CD14-positive monocyte (primary cell): ENCODE measurements at regions not wholly inside any gene's neighbourhood (a gene's known extent, or its start where the extent isn't known, plus 50 kb on each side); places are given as distances from the start of the nearest gene placed in this dataset.

ENCODE experiments used
- DNase-seq, 3 donors: peaks; one replicate each; pipeline ENCODE4 v3.0.0-alpha.2; 2011 to 2022
- H2AFZ ChIP-seq: 2 replicates; pipeline ENCODE4 v1.6.0; 2012; ENCODE audit warnings: mild to moderate bottlenecking, low read depth, low read length, inconsistent platforms; ENCODE audit not compliant: insufficient read depth, poor library complexity, severe bottlenecking
- H3K27ac ChIP-seq, 2 donors: 1 replicate in 1 of 2; 2 replicates in 1 of 2; pipeline ENCODE4 v1.5.1; 2012 to 2013; ENCODE audit warnings: low read length in 2 of 2, control low read depth in 1 of 2, inconsistent platforms in 1 of 2, low read depth in 1 of 2, mild to moderate bottlenecking in 1 of 2
- H3K27me3 ChIP-seq, 2 donors: one replicate each; pipeline versions ENCODE4 v1.6.0 to v1.6.1; 2011 to 2013; ENCODE audit warnings: low read length in 2 of 2; ENCODE audit not compliant: control insufficient read depth in 2 of 2, insufficient read depth in 2 of 2
- H3K36me3 ChIP-seq, 2 donors: replicated peaks in 1 of 2; 1 replicate in 1 of 2; 2 replicates in 1 of 2; pipeline versions ENCODE4 v1.5.1 to v1.6.1; 2012 to 2013; ENCODE audit warnings: low read length in 2 of 2, control low read depth in 1 of 2, inconsistent platforms in 1 of 2, mild to moderate bottlenecking in 1 of 2; ENCODE audit not compliant: insufficient read depth in 2 of 2, control insufficient read depth in 1 of 2
- H3K4me1 ChIP-seq, 2 donors: 1 replicate in 1 of 2; 2 replicates in 1 of 2; pipeline versions ENCODE4 v1.5.1 to v1.6.1; 2012 to 2013; ENCODE audit warnings: low read length in 2 of 2, control low read depth in 1 of 2, inconsistent platforms in 1 of 2, mild to moderate bottlenecking in 1 of 2, moderate library complexity in 1 of 2; ENCODE audit not compliant: insufficient read depth in 2 of 2, control insufficient read depth in 1 of 2
- H3K4me2 ChIP-seq: replicated peaks from 2 replicates; pipeline ENCODE3; 2012; ENCODE audit warnings: low read length, moderate library complexity, mild to moderate bottlenecking; ENCODE audit not compliant: poor library complexity, severe bottlenecking; ENCODE audit errors: extremely low read depth
- H3K4me3 ChIP-seq, 3 experiments: fragments of 200-600 bp in 1 of 3; sonication (generic) in 1 of 3; replicated peaks in 1 of 3; 1 replicate in 2 of 3; 2 replicates in 1 of 3; pipeline ENCODE4 v1.5.1; 2011 to 2013; ENCODE audit warnings: low read length in 3 of 3, mild to moderate bottlenecking in 3 of 3, control low read depth in 2 of 3, low read depth in 2 of 3, inconsistent platforms in 1 of 3, moderate library complexity in 1 of 3
- H3K79me2 ChIP-seq: 2 replicates; pipeline ENCODE4 v1.6.0; 2012; ENCODE audit warnings: mild to moderate bottlenecking, control low read depth, inconsistent platforms, low read length, moderate library complexity; ENCODE audit not compliant: insufficient read depth
- H3K9ac ChIP-seq: 2 replicates; pipeline ENCODE4 v1.6.0; 2017; ENCODE audit warnings: low read length, mild to moderate bottlenecking; ENCODE audit not compliant: insufficient read depth, poor library complexity, severe bottlenecking
- H3K9me3 ChIP-seq, 2 donors: replicated peaks in 1 of 2; 1 replicate in 1 of 2; 2 replicates in 1 of 2; pipeline versions ENCODE4 v1.5.1 to v1.6.1; 2012 to 2013; ENCODE audit warnings: low read length in 2 of 2, control low read depth in 1 of 2; ENCODE audit not compliant: control insufficient read depth in 1 of 2, insufficient read depth in 1 of 2
- H4K20me1 ChIP-seq: 2 replicates; pipeline ENCODE4 v1.6.0; 2012; ENCODE audit warnings: mild to moderate bottlenecking, low read length, control low read depth, moderate library complexity; ENCODE audit not compliant: insufficient read depth
- H3K27ac Mint-ChIP-seq, 7 donors: one replicate each; pipeline ENCODE4 v1.8.0; 2020; ENCODE audit warnings: mild to moderate bottlenecking in 7 of 7, mixed read lengths in 7 of 7, moderate library complexity in 6 of 7, inconsistent platforms in 2 of 7
- H3K27me3 Mint-ChIP-seq, 3 donors: one replicate each; pipeline ENCODE4 v1.8.0; 2021 to 2022; ENCODE audit warnings: low read depth in 3 of 3, mild to moderate bottlenecking in 3 of 3, mixed read lengths in 3 of 3, moderate library complexity in 3 of 3, inconsistent platforms in 1 of 3
- H3K36me3 Mint-ChIP-seq, 2 donors: one replicate each; pipeline ENCODE4 v1.8.0; 2020; ENCODE audit warnings: mixed read lengths in 2 of 2, inconsistent platforms in 1 of 2, mild to moderate bottlenecking in 1 of 2
- H3K4me1 Mint-ChIP-seq: one replicate; pipeline ENCODE4 v1.8.0; 2020; ENCODE audit warnings: mild to moderate bottlenecking, mixed read lengths
- H3K4me3 Mint-ChIP-seq, 2 donors: one replicate each; pipeline ENCODE4 v1.8.0; 2020; ENCODE audit warnings: mild to moderate bottlenecking in 2 of 2, mixed read lengths in 2 of 2, moderate library complexity in 1 of 2
- H3K9me3 Mint-ChIP-seq, 7 donors: one replicate each; pipeline ENCODE4 v1.8.0; 2020 to 2022; ENCODE audit warnings: mixed read lengths in 7 of 7, mild to moderate bottlenecking in 6 of 7, moderate library complexity in 6 of 7, inconsistent platforms in 2 of 7
- CTCF ChIP-seq: fragments of 200-600 bp; IDR thresholded peaks from one replicate; pipeline ENCODE4 v1.8.0; 2022; ENCODE audit warnings: antibody characterized with exemption, mild to moderate bottlenecking
- WGBS: methylation state at CpG from one replicate; pipeline ENCODE4 v1.1.5; 2013; ENCODE audit warnings: missing lambda C conversion rate; ENCODE audit not compliant: insufficient coverage; 5-methylcytosine and 5-hydroxymethylcytosine counted together
- intact Hi-C, 2 donors: fragments of 100-400 bp; cut with micrococcal nuclease; formaldehyde crosslinking; loops; one replicate each; pipeline versions ENCODE4 v1.15.0 to v1.15.1; 2023

- Mint-ChIP-seq H3K27ac (no peak overlapping the region), H3K9me3 (peaks cover 0 to 11% (median 6%) of the 10 kb centered on the region in 7 donors)
- no peak overlapping the region for H3K9ac ChIP-seq
Measured at GRCh38 chr21:34000375-34000774, 73.0 kb upstream of the MRPS6 start.

GRCh38 chr21:33998809-33999208 lies 74.6 kb upstream of the MRPS6 start:
- no peaks in the 10 kb centered on the region for H4K20me1 ChIP-seq
- H3K36me3 ChIP-seq: no peaks in the 10 kb centered on the region
- peaks cover 0 to under 1% of the 10 kb centered on the region in 2 donors for H3K36me3 Mint-ChIP-seq
- H3K4me1 Mint-ChIP-seq: peaks cover 10% of the 10 kb centered on the region
- H3K4me2 ChIP-seq: no peak overlapping the region
- H3K27me3 Mint-ChIP-seq: peaks cover 0 to 1% (median 0%) of the 10 kb centered on the region in 3 donors
- no peak for DNase-seq
- no peak overlapping the region for H3K27ac ChIP-seq
- H3K9ac ChIP-seq: no peak overlapping the region
- no peak for TF ChIP-seq CTCF
- H3K79me2 ChIP-seq: no peaks in the 10 kb centered on the region
- no peaks in the 10 kb centered on the region for H3K27me3 ChIP-seq
- H3K4me3 Mint-ChIP-seq: no peak overlapping the region
- intact Hi-C loops: no loop called here
- no peak overlapping the region for H3K4me3 ChIP-seq
- no peak overlapping the region for H2AFZ ChIP-seq
- peaks cover 0 to 8% (median 2%) of the 10 kb centered on the region in 7 donors for H3K9me3 Mint-ChIP-seq
- WGBS: 94% methylated on average over 6 of the region's 8 CpGs
- H3K9me3 ChIP-seq: peaks cover 0 to 2% of the 10 kb centered on the region in 2 donors
- H3K4me1 ChIP-seq: peaks cover 6% of the 10 kb centered on the region in 2 donors
- peak overlapping the region in 2 of 7 donors; percentile 60 to 75 for H3K27ac Mint-ChIP-seq

More at GRCh38 chr21:34000375-34000774, 73.0 kb upstream of the MRPS6 start:
- H3K4me1 ChIP-seq: no peaks in the 10 kb centered on the region
- H4K20me1 ChIP-seq: no peaks in the 10 kb centered on the region
- H3K27me3 ChIP-seq: no peaks in the 10 kb centered on the region
- no peaks in the 10 kb centered on the region for H3K79me2 ChIP-seq
- 90% methylated on average over 2 of the region's 4 CpGs for WGBS
- no peak overlapping the region for H3K27ac ChIP-seq
- no peak overlapping the region for H3K4me3 ChIP-seq
- H3K36me3 ChIP-seq: no peaks in the 10 kb centered on the region
- no peak for DNase-seq
- Mint-ChIP-seq H3K4me3 (no peak overlapping the region), H3K27me3 (peaks cover 0 to 1% (median 1%) of the 10 kb centered on the region in 3 donors), H3K36me3 (peaks cover 0 to 3% of the 10 kb centered on the region in 2 donors), H3K4me1 (peaks cover 4% of the 10 kb centered on the region)
- no peak overlapping the region for H3K4me2 ChIP-seq
- TF ChIP-seq CTCF: no peak
- H3K9me3 ChIP-seq: peaks cover 0 to 4% of the 10 kb centered on the region in 2 donors
- intact Hi-C loops: loop anchor here in 1 of 2 donors (5.0 kb wide), 1 partner anchor 52 kb away; no protein-coding TSS in a partner anchor
- H2AFZ ChIP-seq: no peak overlapping the region
